ENCODE measurements at regions not wholly inside any gene's neighbourhood (a gene's known extent, or its start where the extent isn't known, plus 50 kb on each side); places are given as distances from the start of the nearest gene placed in this dataset.

- H3K9me3 Mint-ChIP-seq (ENCODE audit: unreplicated experiment): no peaks in the 10 kb centered on the region
- peaks cover 5% of the 10 kb centered on the region for H3K27me3 Mint-ChIP-seq (ENCODE audit: unreplicated experiment)
- H3K4me1 Mint-ChIP-seq (ENCODE audit: unreplicated experiment): peaks cover 10% of the 10 kb centered on the region
- H3K36me3 Mint-ChIP-seq (ENCODE audit: low read depth, unreplicated experiment): peaks cover 6% of the 10 kb centered on the region
- no peak for DNase-seq (ENCODE audit: low spot score)
- H3K27ac Mint-ChIP-seq (ENCODE audit: unreplicated experiment): no peak overlapping the region
- no peak for TF ChIP-seq CTCF (IDR thresholded peaks at IDR 0.05; ENCODE audit: unreplicated experiment)
- peak overlapping the region; percentile 35 for H3K4me3 Mint-ChIP-seq (ENCODE audit: unreplicated experiment)
These were observed 73.0 kb downstream of the DIO3 start for GRCh38 chr14:101634202-101634849.

- TF ChIP-seq CTCF (IDR thresholded peaks at IDR 0.05; ENCODE audit: unreplicated experiment): no peak
- peaks cover 10% of the 10 kb centered on the region for H3K4me1 Mint-ChIP-seq (ENCODE audit: unreplicated experiment)
- H3K9me3 Mint-ChIP-seq (ENCODE audit: unreplicated experiment): no peaks in the 10 kb centered on the region
- H3K27ac Mint-ChIP-seq (ENCODE audit: unreplicated experiment): no peak overlapping the region
- H3K27me3 Mint-ChIP-seq (ENCODE audit: unreplicated experiment): peaks cover 5% of the 10 kb centered on the region
- H3K4me3 Mint-ChIP-seq (ENCODE audit: unreplicated experiment): no peak overlapping the region
- H3K36me3 Mint-ChIP-seq (ENCODE audit: low read depth, unreplicated experiment): peaks cover 6% of the 10 kb centered on the region
- no peak for DNase-seq (ENCODE audit: low spot score)
These were observed 73.8 kb downstream of the DIO3 start for GRCh38 chr14:101634850-101635748.

GRCh38 chr14:101635749-101636560, 74.7 kb downstream of the DIO3 start:
- H3K27me3 Mint-ChIP-seq (ENCODE audit: unreplicated experiment): no peaks in the 10 kb centered on the region
- DNase-seq (ENCODE audit: low spot score): no peak
- H3K27ac Mint-ChIP-seq (ENCODE audit: unreplicated experiment): no peak overlapping the region
- H3K4me3 Mint-ChIP-seq (ENCODE audit: unreplicated experiment): no peak overlapping the region
- H3K4me1 Mint-ChIP-seq (ENCODE audit: unreplicated experiment): peaks cover 7% of the 10 kb centered on the region
- TF ChIP-seq CTCF (IDR thresholded peaks at IDR 0.05; ENCODE audit: unreplicated experiment): no peak
- peaks cover 6% of the 10 kb centered on the region for H3K36me3 Mint-ChIP-seq (ENCODE audit: low read depth, unreplicated experiment)
- H3K9me3 Mint-ChIP-seq (ENCODE audit: unreplicated experiment): no peaks in the 10 kb centered on the region

- no peaks in the 10 kb centered on the region for H3K36me3 Mint-ChIP-seq (ENCODE audit: low read depth, unreplicated experiment)
- no peak overlapping the region for H3K27ac Mint-ChIP-seq (ENCODE audit: unreplicated experiment)
- no peaks in the 10 kb centered on the region for H3K9me3 Mint-ChIP-seq (ENCODE audit: unreplicated experiment)
- no peak overlapping the region for H3K4me3 Mint-ChIP-seq (ENCODE audit: unreplicated experiment)
- no peak for TF ChIP-seq CTCF (IDR thresholded peaks at IDR 0.05; ENCODE audit: unreplicated experiment)
- peaks cover under 1% of the 10 kb centered on the region for H3K4me1 Mint-ChIP-seq (ENCODE audit: unreplicated experiment)
- DNase-seq (ENCODE audit: low spot score): no peak
- no peaks in the 10 kb centered on the region for H3K27me3 Mint-ChIP-seq (ENCODE audit: unreplicated experiment)
These were observed 78.0 kb downstream of the DIO3 start for GRCh38 chr14:101639241-101639833.

All from endothelial cell (in vitro differentiated cells).